HG02970 (cell line): ENCODE measurements at regions not wholly inside any gene's neighbourhood (a gene's known extent, or its start where the extent isn't known, plus 50 kb on each side); places are given as distances from the start of the nearest gene placed in this dataset.

Source experiments
- ATAC-seq: cut with Tn5 transposase; IDR thresholded peaks from one replicate; pipeline ENCODE4 v1.9.1; 2021; ENCODE audit warnings: mild to moderate bottlenecking, moderate library complexity, moderate number of reproducible peaks; ENCODE audit not compliant: unreplicated experiment, low FRiP score

DNA sequence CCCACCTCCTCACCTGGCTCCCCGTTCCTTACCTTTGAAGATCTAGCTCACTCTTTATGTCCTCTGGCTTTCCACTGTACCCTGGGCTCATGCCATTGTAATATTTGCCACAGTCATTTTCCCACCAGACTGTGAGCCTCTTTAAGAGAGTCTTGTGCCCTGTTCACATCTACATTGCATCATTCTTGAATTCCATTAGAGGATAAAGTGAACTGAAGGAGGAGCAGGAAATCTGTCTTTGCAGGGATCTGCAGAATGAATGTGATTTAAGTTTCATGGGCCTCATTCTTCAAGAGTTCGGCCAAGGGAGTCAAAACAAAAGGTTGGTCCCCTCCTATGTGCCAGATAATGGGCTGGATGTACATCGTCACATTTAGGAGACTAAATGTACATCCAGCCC lies 272.6 kb upstream of the CITED2 start:
- ATAC-seq, result no peak

DNA sequence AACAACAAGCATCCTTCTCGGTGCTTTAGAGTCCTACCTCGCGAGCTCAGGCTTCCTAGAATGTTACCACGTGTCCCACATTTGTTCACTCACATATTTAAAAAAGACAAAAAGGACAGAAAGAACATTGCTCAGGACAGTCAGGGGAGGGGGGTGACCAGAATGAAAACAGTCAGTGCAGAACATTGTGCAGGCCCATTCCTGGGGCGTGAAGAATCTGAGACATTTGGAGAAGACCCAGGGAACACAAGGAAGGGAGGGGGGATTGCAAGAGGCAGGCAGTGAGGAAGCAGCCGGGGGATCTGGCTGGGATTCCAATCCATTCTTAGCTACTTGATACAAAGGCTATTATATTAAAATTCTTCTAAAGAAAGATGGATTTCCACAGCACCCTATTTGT lies 270.4 kb upstream of the CITED2 start:
- ATAC-seq, result no peak

DNA sequence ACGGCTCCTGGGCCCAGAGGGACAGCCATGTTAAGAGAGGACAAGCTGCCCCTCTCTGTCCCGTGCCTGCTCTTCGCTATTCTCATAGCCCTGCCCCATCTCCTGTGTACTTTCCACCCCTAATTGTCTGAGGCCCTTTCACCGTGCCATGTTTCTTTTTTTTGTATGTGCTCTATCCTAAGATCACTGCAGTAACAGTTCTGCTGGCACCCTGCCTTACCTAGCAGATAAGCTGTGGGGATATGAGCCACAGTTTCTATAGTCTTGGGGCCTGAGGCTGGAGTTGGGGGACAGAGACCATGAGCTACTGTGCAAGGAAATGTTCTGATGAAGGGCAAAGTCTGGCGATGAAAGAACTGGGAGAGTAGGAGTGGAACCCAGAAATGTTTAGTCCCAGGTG lies 269.5 kb upstream of the CITED2 start:
- no peak for ATAC-seq

DNA sequence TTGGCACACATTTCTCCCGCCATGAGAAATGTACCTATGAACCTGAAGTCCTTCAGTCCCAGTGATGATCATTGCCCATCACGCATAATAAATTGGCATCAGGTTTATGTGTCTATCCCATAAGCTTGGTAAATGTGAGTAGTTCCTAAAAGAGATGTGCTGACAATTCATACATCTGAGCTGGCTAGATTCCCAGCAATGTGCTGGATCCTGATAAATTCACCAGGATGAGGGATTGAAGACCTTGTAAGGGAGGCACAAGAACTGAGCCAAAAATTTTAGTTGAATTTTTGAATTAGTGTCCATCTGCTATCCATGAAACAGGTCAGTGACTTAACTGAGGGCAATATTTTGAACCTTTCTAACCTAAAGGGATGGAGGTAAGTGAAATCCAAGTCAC lies 267.9 kb upstream of the CITED2 start:
- no peak for ATAC-seq

DNA sequence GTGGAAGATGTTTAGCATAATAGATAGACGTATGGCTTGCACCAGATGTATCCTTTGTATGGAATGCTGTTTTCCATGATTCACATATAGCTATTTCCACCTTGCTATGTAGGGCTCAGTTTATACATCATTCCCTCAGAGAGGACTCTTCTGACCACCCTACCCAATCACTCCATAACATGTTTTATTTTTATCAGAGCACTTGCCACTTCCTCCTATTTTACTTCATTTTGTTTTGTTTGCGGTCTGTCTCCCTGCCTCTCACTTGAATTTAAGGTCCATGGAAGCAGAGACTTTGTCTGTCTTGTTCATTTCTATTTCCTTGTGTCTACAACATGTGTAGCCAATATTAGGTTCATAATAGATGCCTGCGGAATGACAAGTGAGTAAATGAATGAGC lies 266.9 kb upstream of the CITED2 start:
- ATAC-seq, result no peak

DNA sequence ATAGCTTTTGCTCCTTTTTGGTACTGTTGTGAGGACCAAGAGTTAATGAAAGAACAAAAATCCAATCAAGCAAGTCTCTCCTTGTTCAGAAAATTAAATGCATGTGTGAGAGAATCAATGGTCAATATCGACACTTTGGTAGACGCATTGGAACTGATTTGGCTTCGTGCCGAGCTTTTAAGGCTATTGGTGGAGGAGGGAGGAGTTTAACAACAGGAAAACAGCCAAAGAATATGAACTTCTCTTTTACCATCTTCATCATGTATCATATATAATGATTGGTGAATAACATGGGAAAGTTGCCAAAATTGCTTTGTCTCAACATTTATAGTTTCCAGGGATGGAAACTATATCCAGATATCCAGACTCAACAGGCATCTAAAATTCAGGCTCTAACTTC lies 266.5 kb upstream of the CITED2 start:
- ATAC-seq, result no peak

DNA sequence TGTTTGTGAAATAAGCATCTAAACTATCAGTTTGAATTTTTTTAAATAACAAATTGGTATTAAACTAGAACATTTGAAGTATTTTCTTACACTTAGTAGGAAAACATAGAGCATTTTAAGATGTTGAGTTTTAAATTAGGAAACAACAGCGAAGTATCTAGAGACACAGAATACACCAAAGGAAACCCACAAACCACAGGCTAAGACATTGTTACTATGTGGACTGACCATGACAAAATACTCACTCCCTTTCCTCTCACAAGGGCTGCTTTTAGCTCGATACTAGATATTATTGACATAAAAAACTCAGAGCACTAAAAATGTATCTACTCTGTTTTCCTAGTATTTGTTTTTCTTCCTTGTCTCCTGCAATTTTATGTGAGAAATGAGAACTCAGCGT lies 266.0 kb upstream of the CITED2 start:
- ATAC-seq, result no peak

DNA sequence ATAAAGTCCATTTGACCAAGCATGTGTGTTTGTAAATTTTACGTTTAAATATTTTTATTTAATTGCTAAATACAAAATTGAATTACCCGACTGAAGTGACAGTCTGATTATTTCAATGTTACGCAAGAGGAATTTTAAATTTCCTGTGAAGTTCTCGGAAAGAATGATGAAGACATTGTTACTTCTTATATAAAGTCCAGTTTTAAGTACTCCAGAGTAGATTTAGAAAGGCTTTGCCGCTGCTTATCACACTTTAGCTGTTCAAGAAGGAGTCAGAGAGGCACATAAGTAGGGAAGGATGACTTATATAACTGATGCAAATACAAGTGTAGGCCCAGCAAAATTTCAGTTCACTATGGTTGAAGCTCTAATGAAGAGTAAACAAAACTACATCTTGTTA lies 265.1 kb upstream of the CITED2 start:
- no peak for ATAC-seq

DNA sequence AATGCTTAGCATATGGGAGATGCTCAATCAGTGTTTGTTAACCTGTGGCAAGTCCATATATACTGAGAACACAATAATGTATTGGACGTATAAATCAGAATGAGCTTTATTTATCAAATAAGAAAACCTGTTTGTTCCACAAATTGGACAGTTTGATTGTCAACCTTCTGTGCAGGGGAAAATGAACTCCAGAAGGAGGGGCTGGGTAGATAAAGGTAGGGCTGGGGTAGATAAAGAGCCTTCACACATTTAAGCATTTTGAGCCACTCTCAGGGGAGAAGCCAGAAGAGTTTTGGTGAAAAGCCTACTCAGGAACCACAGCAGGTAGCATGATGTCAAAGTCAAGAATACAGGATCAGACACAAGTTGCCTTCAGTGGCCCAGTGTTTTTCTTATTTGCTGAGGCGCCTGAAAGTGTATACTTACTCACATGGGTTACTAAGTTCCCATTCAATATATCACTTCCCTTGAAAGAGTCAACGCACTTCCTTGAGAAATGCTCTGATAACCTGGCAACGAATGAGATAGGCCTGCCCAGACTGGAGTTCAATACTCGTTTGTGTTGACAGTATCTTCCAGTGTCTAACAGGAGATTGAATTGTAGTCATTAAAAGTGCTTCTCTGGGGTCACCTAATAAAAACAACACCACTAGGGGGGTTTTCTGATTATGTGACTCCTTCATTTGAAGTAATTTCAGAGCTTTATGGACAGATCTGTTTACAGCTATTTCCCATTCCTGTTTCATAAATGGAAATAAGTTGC lies 263.9 kb upstream of the CITED2 start:
- no peak for ATAC-seq

DNA sequence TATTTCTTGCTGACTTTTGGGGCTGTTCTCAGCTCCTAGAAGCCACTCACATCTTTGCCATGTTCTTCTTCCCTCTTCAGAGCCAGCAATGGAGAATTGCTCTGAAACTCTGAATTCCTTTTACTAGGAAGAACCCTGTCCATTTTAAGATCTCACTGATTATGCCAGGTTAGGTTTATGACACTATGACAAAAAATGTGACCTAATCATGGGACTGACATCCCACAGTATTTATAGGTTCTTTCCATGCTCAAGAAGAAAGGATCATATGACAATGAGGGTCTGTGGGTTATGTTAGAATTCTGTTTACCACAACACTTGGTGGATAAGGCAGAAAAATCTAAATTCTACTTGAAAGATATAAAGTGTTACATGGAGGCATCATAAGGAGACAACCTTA lies 263.3 kb upstream of the CITED2 start:
- ATAC-seq, result no peak

DNA sequence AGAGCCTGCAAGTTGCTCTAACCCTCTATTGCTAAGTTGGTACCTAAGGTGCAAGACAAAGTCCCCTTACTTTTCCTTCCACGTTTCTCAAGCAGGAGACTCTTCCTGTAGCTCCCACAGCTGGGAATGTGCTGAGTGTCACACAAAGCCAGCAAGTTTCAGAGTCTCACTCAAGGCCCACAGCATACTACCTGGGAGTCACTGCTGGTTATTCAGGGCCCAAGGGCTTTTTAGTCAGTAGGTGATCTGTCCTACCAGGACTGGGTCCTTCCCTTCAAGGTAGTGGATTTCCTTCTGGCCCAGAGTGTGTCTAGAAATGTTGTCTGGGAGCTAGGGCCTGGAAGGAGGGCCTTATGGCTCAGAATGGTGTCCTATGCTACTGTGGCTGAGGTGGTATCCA lies 261.9 kb upstream of the CITED2 start:
- no peak for ATAC-seq

DNA sequence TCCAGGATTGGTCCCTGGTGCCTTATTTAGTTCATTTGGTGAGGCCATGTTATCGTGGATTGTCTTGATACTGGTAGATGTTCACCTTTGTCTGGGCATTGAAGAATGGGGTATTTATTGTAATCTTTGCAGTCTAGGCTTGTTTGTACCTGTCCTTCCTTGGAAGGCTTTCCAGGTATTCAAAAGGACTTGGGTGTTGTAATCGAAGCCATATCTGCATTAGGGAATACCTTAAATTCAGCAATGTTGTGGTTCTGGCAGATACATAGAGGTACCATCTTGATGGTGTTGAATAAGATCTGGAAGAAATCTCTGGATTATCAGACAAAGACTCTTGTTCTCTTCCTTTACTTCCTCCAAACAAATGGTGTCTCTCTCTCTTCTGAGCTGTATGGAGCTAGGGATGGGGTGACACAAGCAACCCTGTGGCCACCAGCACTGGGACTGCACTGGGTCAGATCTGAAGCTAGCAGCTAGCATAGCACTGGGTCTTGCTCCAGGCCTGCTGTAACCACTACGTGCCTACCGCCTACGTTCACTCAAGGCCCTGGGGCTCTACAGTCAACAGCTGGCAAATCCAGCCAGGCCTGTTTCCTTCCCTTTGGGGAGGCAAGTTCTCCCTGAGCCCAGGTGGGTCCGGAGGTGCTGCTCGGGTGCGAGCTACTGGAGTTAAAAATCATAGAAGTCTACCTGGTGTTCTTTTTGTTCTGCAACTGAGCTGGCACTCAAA lies 261.1 kb upstream of the CITED2 start:
- no peak for ATAC-seq

DNA sequence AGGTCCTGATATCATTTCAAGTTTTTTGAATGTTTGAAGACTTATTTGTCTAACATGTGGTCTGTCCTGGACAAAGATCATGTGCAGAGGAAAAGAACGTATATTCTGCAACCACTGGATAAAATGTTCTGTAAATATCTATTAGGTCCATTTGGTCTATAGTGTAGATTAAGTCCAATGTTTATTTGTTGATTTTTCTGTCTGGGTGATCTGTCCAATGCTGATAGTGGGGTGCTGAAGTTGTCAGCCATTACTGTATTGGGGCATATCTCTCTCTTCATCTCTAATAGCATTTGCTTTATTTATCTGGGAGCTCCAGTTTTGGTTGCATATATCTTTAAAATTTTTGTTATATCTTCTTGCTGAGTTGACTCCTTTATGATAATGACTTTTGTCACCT lies 258.4 kb upstream of the CITED2 start:
- no peak for ATAC-seq

DNA sequence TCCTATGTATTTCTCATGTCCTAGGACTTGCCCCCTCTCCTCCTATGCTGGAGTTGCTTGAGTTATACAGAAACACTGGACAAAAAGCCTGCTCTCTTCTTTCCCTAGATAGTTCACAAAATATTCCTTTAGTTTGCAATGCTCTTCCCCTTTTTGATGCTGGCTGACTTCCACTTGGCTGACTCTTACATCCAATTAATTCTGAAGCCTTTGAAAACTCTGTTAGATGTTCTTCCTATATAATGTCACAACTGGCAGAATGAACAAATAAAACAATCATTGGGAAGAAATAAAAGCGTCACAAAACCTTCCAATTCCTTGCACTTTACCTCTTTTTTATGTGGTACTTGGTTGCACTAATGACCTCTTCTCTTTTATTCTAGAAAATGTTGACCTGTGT lies 253.8 kb upstream of the CITED2 start:
- ATAC-seq, result no peak

DNA sequence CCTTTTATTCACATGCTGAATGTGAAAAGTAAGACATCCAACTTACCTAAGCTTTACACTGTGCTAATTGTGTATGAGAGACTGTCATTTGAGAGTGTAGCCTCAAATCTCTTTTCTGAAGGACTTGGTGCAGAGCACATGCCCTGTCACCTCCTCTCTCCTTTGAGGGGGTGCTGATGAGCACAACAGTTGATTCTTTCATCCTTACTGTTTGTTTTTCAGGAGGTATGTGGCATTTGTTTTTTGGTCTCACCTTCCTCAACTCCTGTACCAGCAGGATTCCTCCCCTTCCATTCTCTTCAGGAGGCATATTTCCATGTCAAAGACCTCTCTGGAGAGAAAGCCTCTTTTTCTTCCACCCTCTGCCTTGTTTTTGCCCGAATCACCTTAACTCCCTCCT lies 252.6 kb upstream of the CITED2 start:
- ATAC-seq, result no peak

DNA sequence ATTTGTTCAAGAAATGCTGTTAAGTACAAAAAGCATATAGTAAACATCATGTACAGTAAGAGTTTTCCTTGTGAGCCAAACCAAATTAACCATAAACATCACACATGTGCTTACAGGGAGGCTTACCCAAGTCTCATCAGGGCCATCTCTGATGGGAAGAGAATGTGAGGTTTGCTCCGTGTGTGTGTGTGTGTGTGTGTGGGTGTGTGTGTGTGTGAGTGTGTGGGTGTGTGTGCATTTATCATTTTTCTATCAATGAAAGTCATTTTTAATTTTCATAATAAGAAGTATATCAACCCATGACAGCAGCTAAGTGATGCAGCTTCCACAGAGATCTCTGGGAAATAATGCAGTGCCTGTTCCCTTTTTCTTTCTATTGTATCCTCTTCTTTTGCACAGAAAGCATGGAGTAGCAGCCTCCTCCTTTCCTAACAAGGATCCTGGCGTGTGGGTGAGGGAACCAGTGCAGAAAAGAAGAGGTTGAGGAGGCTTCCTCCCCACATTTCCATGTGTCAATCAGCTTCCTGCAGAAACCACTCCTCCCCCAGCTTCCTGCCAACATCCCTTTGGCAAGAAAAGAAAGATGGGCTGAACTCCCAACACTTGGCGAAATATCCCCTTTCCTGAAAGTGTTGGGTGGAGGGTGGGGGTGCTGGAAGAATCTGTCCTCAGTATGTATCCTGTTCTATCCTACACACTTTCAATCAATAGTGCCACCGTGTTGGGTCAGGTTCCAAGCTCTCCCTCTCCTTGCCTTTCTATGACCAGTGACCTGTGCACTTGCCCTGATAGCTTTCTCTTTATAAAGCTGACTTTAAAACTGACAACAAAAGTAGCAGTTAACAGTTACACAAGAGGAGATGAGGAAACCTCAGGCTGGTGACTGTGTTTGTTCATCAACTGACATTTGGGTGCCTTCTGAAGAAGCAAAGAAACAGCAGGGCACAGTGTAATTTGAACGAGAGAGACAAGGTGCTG lies 251.8 kb upstream of the CITED2 start:
- ATAC-seq, result no peak

DNA sequence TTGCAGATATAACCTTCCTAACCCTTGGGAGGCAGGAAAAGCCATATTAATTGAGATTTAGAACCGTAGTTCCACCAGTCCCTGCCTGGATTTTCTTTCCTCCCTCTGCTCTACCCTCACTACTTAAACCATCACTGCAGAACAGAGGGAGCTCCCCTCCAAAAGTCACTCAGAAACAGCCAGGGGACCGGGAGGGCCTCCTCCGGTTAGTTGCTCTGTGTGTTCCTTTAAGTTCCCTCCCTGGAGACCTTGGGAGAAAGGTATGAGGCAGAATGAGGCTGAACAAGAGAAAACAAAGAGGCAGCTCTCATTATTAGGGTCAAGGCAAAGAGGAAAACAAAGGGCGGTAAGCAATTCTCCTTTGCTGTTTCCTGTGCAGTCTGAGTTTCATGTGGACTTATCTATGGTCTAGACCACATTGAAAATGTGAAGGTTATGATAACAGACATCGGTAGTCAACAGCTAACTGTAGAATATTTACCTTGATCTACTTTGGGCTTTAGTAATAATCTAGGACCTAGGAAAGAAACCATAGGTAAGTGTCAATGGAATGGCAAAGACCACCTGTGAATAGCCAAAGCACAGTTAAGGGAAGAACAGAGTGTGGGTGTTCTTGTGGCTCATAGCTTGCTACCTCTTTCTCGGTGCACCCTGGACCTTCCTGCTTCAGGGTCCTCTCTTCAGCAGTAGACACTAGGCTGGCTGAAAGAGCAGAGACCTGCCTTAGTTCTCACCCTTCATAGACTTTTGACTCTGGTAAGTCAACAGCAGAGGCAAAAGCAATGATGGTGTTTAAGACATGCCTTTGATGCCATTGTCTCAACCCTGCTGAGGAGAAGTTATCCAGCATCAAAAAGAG lies 250.9 kb upstream of the CITED2 start:
- ATAC-seq, result no peak

DNA sequence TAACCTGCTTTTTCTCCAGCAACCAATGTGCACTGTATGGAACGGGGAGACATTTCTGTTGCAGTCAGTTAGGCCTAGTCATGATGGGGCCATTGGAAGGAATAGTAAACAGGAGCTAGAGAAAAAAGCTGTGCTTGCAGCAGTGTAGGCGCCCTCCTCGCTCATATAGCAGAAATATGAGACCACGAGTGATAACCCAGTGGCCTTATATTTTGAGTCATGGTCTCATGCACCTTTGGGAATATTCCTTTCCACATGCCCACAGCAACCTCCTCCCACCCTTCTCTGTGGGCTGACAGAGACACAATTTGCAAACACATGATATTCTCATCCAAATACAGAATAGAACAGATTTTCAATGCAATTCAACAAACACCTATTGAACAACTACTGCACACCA lies 248.9 kb upstream of the CITED2 start:
- ATAC-seq, result no peak

DNA sequence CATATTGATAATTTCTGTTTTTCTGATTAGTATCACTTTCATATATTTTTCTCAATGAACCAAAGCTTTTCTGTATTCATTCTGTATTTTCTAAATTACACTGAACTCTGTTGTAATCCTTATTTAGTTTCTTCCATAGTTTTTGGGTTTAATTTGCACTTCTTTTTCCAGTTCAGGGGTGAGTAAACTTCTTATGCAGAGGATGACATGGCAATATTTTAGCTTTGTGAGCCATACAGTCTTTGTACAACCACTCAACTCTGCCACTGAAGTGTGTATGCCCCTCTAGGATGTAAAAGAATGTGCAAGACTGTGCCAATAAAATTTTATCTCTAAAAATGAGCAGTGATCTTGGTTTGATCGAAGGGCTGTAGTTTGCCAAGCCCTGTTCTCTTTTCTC lies 239.0 kb upstream of the CITED2 start:
- ATAC-seq, result no peak

DNA sequence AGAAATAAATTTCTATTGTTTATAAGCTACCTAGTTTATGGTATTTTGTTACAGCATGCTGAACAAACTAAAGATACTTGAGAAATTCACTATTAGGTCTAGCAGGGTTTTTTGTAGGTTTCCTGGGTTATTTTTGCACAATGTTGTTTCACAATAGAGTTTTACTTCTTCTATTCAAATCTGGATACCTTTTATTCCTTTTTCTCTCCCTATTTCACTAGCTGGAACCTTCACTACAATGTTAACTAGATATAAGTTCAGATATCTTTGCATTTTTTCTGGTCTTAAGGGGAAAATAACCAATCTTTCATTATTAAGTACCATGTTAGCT lies 237.7 kb upstream of the CITED2 start:
- no peak for ATAC-seq
